KOPT-K1 (cell line): ENCODE measurements at regions not wholly inside any gene's neighbourhood (a gene's known extent, or its start where the extent isn't known, plus 50 kb on each side); places are given as distances from the start of the nearest gene placed in this dataset.
"Not testable (repeated sequence)": the region's sequence is repeated elsewhere in the genome, so short reads cannot be mapped to it uniquely, and the experiment has no call there.

Source experiments
- H3K27ac ChIP-seq: fragments of 200-600 bp; sonication (generic); 2 replicates; pipeline ENCODE4 v1.5.1; 2016; ENCODE audit warnings: antibody characterized with exemption, mild to moderate bottlenecking, low read depth, low read length; ENCODE audit not compliant: poor library complexity, severe bottlenecking
- H3K36me3 ChIP-seq: fragments of 200-600 bp; sonication (generic); 2 replicates; pipeline ENCODE4 v1.5.1; 2017; ENCODE audit warnings: antibody characterized with exemption, mild to moderate bottlenecking, low read length, moderate library complexity; ENCODE audit not compliant: insufficient read depth
- H3K9me3 ChIP-seq: fragments of 200-600 bp; sonication (generic); 2 replicates; pipeline ENCODE4 v1.5.1; 2017; ENCODE audit warnings: antibody characterized with exemption, low read length, mild to moderate bottlenecking; ENCODE audit not compliant: insufficient read depth, poor library complexity, severe bottlenecking

DNA sequence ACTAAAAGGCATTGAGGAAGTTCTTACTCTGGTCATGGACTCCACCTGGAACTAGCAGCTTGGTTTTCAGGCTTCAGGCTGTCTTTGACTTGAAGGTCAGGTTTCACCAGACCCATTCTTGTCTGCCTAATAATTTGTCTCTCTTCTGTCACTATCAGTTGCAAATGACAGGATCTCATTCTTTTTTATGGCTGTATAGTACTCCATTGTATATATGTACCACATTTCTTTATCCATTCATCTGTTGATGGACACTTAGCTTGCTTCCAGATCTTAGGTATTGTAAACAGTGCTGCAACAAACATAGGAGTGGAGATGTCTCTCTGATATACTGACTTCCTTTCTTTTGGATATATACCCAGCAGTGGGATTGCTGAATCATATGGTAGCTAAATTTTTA lies 73.1 kb upstream of the SYNCRIP start:
- H3K9me3 ChIP-seq: peaks cover 11% of the 10 kb centered on the region
- H3K27ac ChIP-seq: no peak overlapping the region
- H3K36me3 ChIP-seq: no peaks in the 10 kb centered on the region

DNA sequence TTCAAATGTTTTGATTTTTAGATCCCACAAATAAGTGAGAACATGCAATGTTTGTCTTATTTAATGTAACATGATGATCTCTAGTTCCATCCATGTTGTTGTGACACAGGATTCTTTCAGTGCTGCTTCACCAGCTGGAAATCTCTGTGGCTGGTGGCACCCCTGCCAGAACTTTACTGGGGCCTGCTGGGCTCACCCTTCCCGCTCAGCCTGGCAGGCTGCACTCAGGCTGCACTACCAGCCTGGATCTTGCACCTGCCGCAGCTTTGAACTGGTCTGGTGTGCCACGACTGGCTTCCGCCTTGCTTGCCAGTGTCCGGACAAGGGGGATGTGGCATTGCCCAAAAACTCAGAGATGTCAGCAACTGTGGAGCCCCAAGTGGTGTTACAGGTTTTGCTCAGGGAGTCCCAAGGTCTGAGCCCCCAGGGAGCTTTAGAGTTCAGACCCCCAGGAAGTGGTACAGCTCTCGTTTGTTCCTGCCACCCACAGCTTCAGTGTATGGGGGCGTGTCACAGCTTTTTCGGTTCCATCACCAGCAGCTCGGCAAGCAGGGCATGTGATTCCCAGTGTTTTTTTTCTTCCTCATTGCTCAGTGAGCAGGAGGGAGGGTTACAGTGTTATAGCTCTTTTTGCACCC lies 72.3 kb upstream of the SYNCRIP start:
- no peak overlapping the region for H3K27ac ChIP-seq
- peaks cover 15% of the 10 kb centered on the region for H3K9me3 ChIP-seq
- no peaks in the 10 kb centered on the region for H3K36me3 ChIP-seq

DNA sequence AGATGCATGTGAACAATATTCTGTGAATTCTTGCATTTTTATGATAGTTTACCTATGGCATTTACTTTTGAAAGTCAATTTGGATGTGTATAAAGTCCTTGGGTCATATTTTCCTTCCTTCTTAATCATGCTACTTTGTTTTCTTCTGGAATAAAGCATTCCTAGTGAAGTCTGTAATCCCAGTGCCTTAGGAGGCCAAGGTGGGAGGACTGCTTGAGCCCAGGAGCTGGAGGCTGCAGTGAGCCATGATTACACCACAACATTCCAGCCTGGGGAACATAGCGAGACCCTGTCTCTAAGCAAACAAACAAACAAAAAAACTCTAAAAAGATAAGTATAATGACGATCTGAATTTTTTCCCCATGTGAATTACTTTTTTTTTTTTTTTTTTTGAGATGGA lies 69.7 kb upstream of the SYNCRIP start:
- Histone ChIP-seq H3K9me3 (peaks cover 16% of the 10 kb centered on the region), H3K36me3 (no peaks in the 10 kb centered on the region), H3K27ac (no peak overlapping the region)

DNA sequence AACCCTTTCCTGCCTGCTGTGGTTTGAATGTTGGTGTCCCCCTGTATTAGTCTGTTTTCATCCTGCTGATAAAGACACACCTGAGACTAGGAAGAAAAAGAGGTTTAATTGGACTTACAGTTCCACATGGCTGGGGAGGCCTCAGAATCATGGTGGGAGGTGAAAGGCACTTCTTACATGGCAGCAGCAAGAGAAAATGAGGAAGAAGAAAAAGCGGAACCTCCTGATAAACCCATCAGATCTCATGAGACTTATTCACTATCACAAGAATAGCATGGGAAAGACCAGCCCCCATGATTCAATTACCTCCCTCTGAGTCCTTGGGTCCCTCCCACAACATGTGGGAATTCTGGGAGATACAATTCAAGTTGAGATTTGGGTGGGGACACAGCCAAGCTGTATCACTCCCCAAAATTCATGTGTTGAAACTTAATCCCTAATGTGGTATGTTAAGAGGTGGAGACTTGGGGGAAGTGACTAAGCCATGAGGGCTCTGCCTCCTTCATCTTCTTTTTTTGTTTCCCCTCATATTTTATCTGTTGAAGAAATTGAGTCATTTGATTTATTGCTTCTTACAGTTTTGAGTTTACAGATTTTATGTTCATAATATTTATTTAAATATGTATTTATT lies 64.9 kb upstream of the SYNCRIP start:
- H3K36me3 ChIP-seq, H3K27ac ChIP-seq: not testable (repeated sequence)
- H3K9me3 ChIP-seq: peaks cover 12% of the 10 kb centered on the region

DNA sequence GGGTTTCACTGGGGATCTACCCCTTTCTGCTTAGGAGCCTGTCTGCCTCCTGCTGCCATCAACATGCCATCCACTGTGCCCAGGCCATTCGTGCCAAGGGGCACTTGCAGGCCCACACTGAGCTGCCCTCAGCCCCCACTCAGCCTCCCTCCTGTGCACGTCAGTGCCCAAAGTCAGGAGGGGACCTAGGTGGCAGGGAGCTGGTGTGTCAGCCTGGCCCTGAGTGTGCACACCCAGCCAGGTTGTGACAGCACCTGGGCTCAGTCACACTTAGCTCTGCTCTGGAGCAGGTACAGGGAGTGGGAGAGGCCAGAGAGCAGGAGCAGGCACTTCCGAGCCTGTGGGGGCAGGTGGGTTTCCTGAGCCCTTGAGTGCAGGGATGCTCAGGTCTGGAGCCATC lies 63.6 kb upstream of the SYNCRIP start:
- no peak overlapping the region for H3K27ac ChIP-seq
- no peaks in the 10 kb centered on the region for H3K36me3 ChIP-seq
- peaks cover 12% of the 10 kb centered on the region for H3K9me3 ChIP-seq

DNA sequence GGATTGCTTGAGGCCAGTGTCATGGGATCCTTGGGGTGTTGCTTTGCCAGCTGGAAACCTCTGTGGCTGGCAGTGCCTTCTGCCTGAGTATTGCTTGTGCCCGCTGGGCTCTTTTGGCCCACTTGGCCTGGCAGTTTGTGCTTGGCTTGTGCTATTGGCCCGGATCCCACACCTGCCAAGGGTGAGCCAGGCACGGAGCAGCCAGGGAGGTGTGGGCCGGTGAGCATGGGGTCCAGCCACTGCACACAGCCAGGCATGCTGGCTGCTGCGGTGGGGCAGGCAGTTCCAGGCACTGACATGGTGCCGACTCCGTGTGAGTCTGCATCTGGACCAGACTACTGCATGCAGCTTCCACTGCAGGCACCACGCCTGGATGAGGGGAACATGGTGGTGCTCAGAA lies 62.5 kb upstream of the SYNCRIP start:
- H3K27ac ChIP-seq: no peak overlapping the region
- H3K9me3 ChIP-seq: peaks cover 11% of the 10 kb centered on the region
- no peaks in the 10 kb centered on the region for H3K36me3 ChIP-seq

DNA sequence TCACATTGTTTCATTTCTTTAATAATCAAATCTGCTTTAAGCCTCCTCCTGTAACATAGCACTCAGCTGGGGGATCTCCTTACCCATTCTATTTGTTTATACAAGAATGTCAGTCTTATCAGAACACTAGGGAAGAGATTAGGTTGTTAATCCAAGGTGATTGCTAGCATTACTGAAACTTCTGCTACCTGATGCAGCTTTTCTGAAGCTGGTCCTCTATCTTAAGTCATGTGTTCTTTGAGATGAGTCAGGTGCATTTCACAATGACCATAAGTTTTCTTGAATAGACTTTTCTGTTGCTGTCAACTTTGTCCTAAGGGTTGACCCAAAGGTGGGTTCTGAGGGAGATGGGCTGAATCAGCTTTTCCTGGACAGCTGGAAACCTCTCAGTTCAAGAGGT lies 60.7 kb upstream of the SYNCRIP start:
- Histone ChIP-seq H3K9me3 (peaks cover 8% of the 10 kb centered on the region), H3K27ac (no peak overlapping the region), H3K36me3 (no peaks in the 10 kb centered on the region)
